Osteoblast (primary cell): ENCODE measurements at regions not wholly inside any gene's neighbourhood (a gene's known extent, or its start where the extent isn't known, plus 50 kb on each side); places are given as distances from the start of the nearest gene placed in this dataset.
"Not testable (repeated sequence)": the region's sequence is repeated elsewhere in the genome, so short reads cannot be mapped to it uniquely, and the experiment has no call there.

ENCODE experiments used
- DNase-seq: peaks from one replicate; pipeline ENCODE4 v3.0.0; 2011; ENCODE audit warnings: low spot score, mixed read lengths; ENCODE audit not compliant: insufficient read length; ENCODE audit errors: missing footprints
- H2AFZ ChIP-seq: 2 replicates; pipeline ENCODE4 v1.6.0; 2011; ENCODE audit warnings: mild to moderate bottlenecking, low read length
- H3K27ac ChIP-seq: 2 replicates; pipeline ENCODE4 v1.5.1; 2011; ENCODE audit warnings: mild to moderate bottlenecking, low read depth, low read length, moderate library complexity
- H3K27me3 ChIP-seq: 2 replicates; pipeline ENCODE4 v1.6.0; 2012; ENCODE audit warnings: mild to moderate bottlenecking, control low read depth, inconsistent platforms, low read length, moderate library complexity; ENCODE audit not compliant: insufficient read depth
- H3K36me3 ChIP-seq: 2 replicates; pipeline ENCODE4 v1.5.1; 2011; ENCODE audit warnings: mild to moderate bottlenecking, low read length, control low read depth, moderate library complexity; ENCODE audit not compliant: insufficient read depth
- H3K4me1 ChIP-seq: 2 replicates; pipeline ENCODE4 v1.5.1; 2011; ENCODE audit warnings: mild to moderate bottlenecking, low read length, control low read depth, moderate library complexity; ENCODE audit not compliant: insufficient read depth
- H3K4me2 ChIP-seq: 2 replicates; pipeline ENCODE4 v1.6.0; 2011; ENCODE audit warnings: mild to moderate bottlenecking, low read length; ENCODE audit not compliant: insufficient read depth
- H3K4me3 ChIP-seq: fragments of 200-600 bp; sonication (generic); 3 replicates; pipeline ENCODE4 v1.5.1; 2012; ENCODE audit warnings: mild to moderate bottlenecking, low read length, inconsistent platforms; ENCODE audit not compliant: insufficient read depth
- H3K79me2 ChIP-seq: 2 replicates; pipeline ENCODE4 v1.6.0; 2012; ENCODE audit warnings: mild to moderate bottlenecking, low read length, control low read depth, inconsistent platforms; ENCODE audit not compliant: insufficient read depth
- H3K9me3 ChIP-seq: 2 replicates; pipeline ENCODE4 v1.5.1; 2011; ENCODE audit warnings: low read depth, low read length, control low read depth
- H4K20me1 ChIP-seq: 2 replicates; pipeline ENCODE4 v1.6.0; 2012; ENCODE audit warnings: mild to moderate bottlenecking, low read length, control low read depth; ENCODE audit not compliant: insufficient read depth
- TF ChIP-seq, protein P1 (sequence below): IDR thresholded peaks from 2 replicates; pipeline ENCODE4 v1.5.1; 2011; ENCODE audit warnings: mild to moderate bottlenecking, low read depth, low read length, moderate library complexity; ENCODE audit errors: extremely low read depth

GRCh38 chr10:121276822-121277221, 321.4 kb downstream of the FGFR2 start:
- Histone ChIP-seq H3K79me2 (no peaks in the 10 kb centered on the region), H2AFZ (no peak overlapping the region), H3K36me3 (no peaks in the 10 kb centered on the region), H3K9me3 (no peaks in the 10 kb centered on the region), H3K4me3 (no peak overlapping the region), H3K4me2 (no peak overlapping the region), H3K27me3 (no peaks in the 10 kb centered on the region), H4K20me1 (no peaks in the 10 kb centered on the region), H3K4me1 (no peaks in the 10 kb centered on the region), H3K27ac (no peak overlapping the region)
- TF ChIP-seq, protein P1, sequence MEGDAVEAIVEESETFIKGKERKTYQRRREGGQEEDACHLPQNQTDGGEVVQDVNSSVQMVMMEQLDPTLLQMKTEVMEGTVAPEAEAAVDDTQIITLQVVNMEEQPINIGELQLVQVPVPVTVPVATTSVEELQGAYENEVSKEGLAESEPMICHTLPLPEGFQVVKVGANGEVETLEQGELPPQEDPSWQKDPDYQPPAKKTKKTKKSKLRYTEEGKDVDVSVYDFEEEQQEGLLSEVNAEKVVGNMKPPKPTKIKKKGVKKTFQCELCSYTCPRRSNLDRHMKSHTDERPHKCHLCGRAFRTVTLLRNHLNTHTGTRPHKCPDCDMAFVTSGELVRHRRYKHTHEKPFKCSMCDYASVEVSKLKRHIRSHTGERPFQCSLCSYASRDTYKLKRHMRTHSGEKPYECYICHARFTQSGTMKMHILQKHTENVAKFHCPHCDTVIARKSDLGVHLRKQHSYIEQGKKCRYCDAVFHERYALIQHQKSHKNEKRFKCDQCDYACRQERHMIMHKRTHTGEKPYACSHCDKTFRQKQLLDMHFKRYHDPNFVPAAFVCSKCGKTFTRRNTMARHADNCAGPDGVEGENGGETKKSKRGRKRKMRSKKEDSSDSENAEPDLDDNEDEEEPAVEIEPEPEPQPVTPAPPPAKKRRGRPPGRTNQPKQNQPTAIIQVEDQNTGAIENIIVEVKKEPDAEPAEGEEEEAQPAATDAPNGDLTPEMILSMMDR, result no peak
- DNase-seq, result no peak

DNA sequence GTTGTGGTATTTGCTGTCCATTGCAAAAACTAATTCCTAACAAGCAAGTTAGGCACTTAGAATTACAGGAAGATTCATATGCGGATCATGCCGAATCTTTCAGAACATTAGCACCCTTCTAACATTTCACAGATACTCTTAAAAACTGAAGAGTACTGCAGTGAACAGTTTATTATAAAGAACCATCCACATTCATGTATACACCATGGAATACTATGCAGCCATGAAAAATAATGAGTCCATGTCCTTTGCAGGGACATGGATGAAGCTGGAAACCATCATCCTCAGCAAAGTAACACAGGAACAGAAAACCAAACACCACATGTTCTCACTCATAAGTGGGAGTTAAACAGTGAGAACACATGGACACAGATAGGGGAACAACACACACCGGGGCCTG, 319.9 kb downstream of the FGFR2 start:
- H3K4me1 ChIP-seq, H3K9me3 ChIP-seq, H3K4me3 ChIP-seq, H3K4me2 ChIP-seq, H3K27ac ChIP-seq, H3K79me2 ChIP-seq, H3K36me3 ChIP-seq, H2AFZ ChIP-seq, DNase-seq, H3K27me3 ChIP-seq, H4K20me1 ChIP-seq: not testable (repeated sequence)

- no peaks in the 10 kb centered on the region for H3K79me2 ChIP-seq
- H3K9me3 ChIP-seq, result no peaks in the 10 kb centered on the region
- H3K36me3 ChIP-seq, result no peaks in the 10 kb centered on the region
- no peak overlapping the region for H3K4me2 ChIP-seq
- no peak overlapping the region for H2AFZ ChIP-seq
- TF ChIP-seq, protein P1, result no peak
- H3K4me1 ChIP-seq, result no peaks in the 10 kb centered on the region
- H3K27me3 ChIP-seq, result no peaks in the 10 kb centered on the region
- H4K20me1 ChIP-seq, result no peaks in the 10 kb centered on the region
- DNase-seq, result no peak
- H3K4me3 ChIP-seq, result no peak overlapping the region
- no peak overlapping the region for H3K27ac ChIP-seq
These were observed 316.7 kb downstream of the FGFR2 start for GRCh38 chr10:121281576-121281975.

- no peak for DNase-seq
- no peaks in the 10 kb centered on the region for H3K4me1 ChIP-seq
- TF ChIP-seq, protein P1, result no peak
These were observed 316.0 kb downstream of the FGFR2 start for GRCh38 chr10:121282264-121282663.

More at GRCh38 chr10:121282264-121282663, 316.0 kb downstream of the FGFR2 start:
- Histone ChIP-seq H3K79me2 (no peaks in the 10 kb centered on the region), H3K27ac (no peak overlapping the region), H4K20me1 (no peaks in the 10 kb centered on the region), H3K9me3 (no peaks in the 10 kb centered on the region), H3K27me3 (no peaks in the 10 kb centered on the region), H3K4me3 (no peak overlapping the region), H3K4me2 (no peak overlapping the region), H3K36me3 (no peaks in the 10 kb centered on the region), H2AFZ (no peak overlapping the region)
